WTC11 (cell line): ENCODE measurements at regions not wholly inside any gene's neighbourhood (a gene's known extent, or its start where the extent isn't known, plus 50 kb on each side); places are given as distances from the start of the nearest gene placed in this dataset.
A peak's percentile ranks its signal among the peaks of the same experiment; 100 is the strongest.

ENCODE experiments used
- ATAC-seq: fragments of 200-7000 bp; cut with Tn5 transposase; 2 replicates; pipeline ENCODE4 v1.10.0; 2021; ENCODE audit warnings: mild to moderate bottlenecking, moderate library complexity
- CTCF ChIA-PET: fragments of 300-600 bp; sonication (Branson Sonifier 250); formaldehyde crosslinking; loops from one replicate; lab custom pipeline; 2021; ENCODE audit warnings: antibody characterized with exemption; lab: Charles Lee
- POLR2A ChIA-PET: fragments of 350-600 bp; sonication (Branson Sonifier 250); formaldehyde crosslinking; loops from one replicate; lab custom pipeline; 2021; ENCODE audit warnings: antibody characterized with exemption; lab: Charles Lee
- DNase-seq: peaks from one replicate; pipeline ENCODE4 v3.0.0; 2021; ENCODE audit warnings: low spot score
- H3K27ac Mint-ChIP-seq: 2 replicates; pipeline ENCODE4 v1.8.0; 2021; ENCODE audit warnings: mixed read lengths
- H3K27me3 Mint-ChIP-seq: 2 replicates; pipeline ENCODE4 v1.8.0; 2021; ENCODE audit warnings: low read depth, mild to moderate bottlenecking, moderate library complexity, mixed read lengths
- H3K36me3 Mint-ChIP-seq: 2 replicates; pipeline ENCODE4 v1.8.0; 2021; ENCODE audit warnings: mixed read lengths
- H3K4me1 Mint-ChIP-seq: 2 replicates; pipeline ENCODE4 v1.8.0; 2022; ENCODE audit warnings: mixed read lengths
- H3K4me3 Mint-ChIP-seq: 2 replicates; pipeline ENCODE4 v1.8.0; 2021; ENCODE audit warnings: mild to moderate bottlenecking, moderate library complexity, mixed read lengths
- H3K9me3 Mint-ChIP-seq: 2 replicates; pipeline ENCODE4 v1.8.0; 2021; ENCODE audit warnings: mixed read lengths
- AR ChIP-seq: fragments of 250-450 bp; sonication (Bioruptor Pico); IDR thresholded peaks from 2 replicates; pipeline ENCODE4 v1.9.0; 2021; ENCODE audit warnings: mild to moderate bottlenecking
- CTCF ChIP-seq: fragments of 200-600 bp; IDR thresholded peaks from 2 replicates; pipeline ENCODE4 v1.8.0; 2022; ENCODE audit warnings: antibody characterized with exemption
- EMX1 ChIP-seq: fragments of 250-450 bp; sonication (Bioruptor Pico); IDR thresholded peaks from 2 replicates; pipeline ENCODE4 v1.8.0; 2021; ENCODE audit warnings: mild to moderate bottlenecking
- FOXP1 ChIP-seq: sonication (generic); formaldehyde crosslinking; IDR thresholded peaks from 2 replicates; pipeline ENCODE4 v1.8.0; 2022; ENCODE audit warnings: missing genetic modification reagents, mild to moderate bottlenecking, moderate library complexity, borderline replicate concordance
- HMGA2 ChIP-seq: fragments of 250-450 bp; sonication (Bioruptor Pico); IDR thresholded peaks from 2 replicates; pipeline ENCODE4 v1.4.0; 2021; ENCODE audit warnings: mild to moderate bottlenecking, moderate library complexity
- JAZF1 ChIP-seq: fragments of 250-450 bp; sonication (Bioruptor Pico); IDR thresholded peaks from 2 replicates; pipeline ENCODE4 v1.9.0; 2021; ENCODE audit warnings: moderate library complexity, mild to moderate bottlenecking, inconsistent platforms
- OVOL2 ChIP-seq: fragments of 250-450 bp; sonication (Bioruptor Pico); IDR thresholded peaks from 2 replicates; pipeline ENCODE4 v1.9.0; 2021; ENCODE audit warnings: mild to moderate bottlenecking, borderline replicate concordance
- SP1 ChIP-seq: sonication (generic); formaldehyde crosslinking; conservative IDR thresholded peaks from 2 replicates; pipeline ENCODE4 v1.8.1; 2022; ENCODE audit warnings: missing genetic modification reagents
- TCF7 ChIP-seq: sonication (generic); formaldehyde crosslinking; IDR thresholded peaks from 2 replicates; pipeline ENCODE4 v1.8.0; 2022; ENCODE audit warnings: mild to moderate bottlenecking, low read depth, missing genetic modification reagents, moderate library complexity
- TP53 ChIP-seq: sonication (generic); formaldehyde crosslinking; IDR thresholded peaks from 2 replicates; pipeline ENCODE4 v1.8.1; 2023; ENCODE audit warnings: mild to moderate bottlenecking, missing genetic modification reagents
- ZNF232 ChIP-seq: sonication (generic); formaldehyde crosslinking; IDR thresholded peaks from 2 replicates; pipeline ENCODE4 v1.8.0; 2022; ENCODE audit warnings: mild to moderate bottlenecking, missing genetic modification reagents
- ZNF396 ChIP-seq: fragments of 250-450 bp; sonication (Bioruptor Pico); IDR thresholded peaks from 2 replicates; pipeline ENCODE4 v1.8.0; 2021; ENCODE audit warnings: mild to moderate bottlenecking, moderate library complexity, borderline replicate concordance
- TF ChIP-seq, protein P1 (sequence below): sonication (generic); formaldehyde crosslinking; IDR thresholded peaks from 2 replicates; pipeline ENCODE4 v1.8.0; 2022; ENCODE audit warnings: missing genetic modification reagents
- TF ChIP-seq, protein P2 (sequence below): sonication (generic); formaldehyde crosslinking; IDR thresholded peaks from 2 replicates; pipeline ENCODE4 v1.8.0; 2022; ENCODE audit warnings: mild to moderate bottlenecking, missing genetic modification reagents

- TF ChIP-seq AR (no peak), OVOL2 (CRISPR knock-in tag) (no peak), ZNF232 (no peak), EMX1 (CRISPR knock-in tag) (no peak), SP1 (CRISPR knock-in tag) (no peak), ZNF396 (CRISPR knock-in tag) (no peak)
Measured at GRCh38 chr3:25895031-25895430, 105.1 kb downstream of the OXSM start (continued).

GRCh38 chr3:25895443-25895842 is 105.6 kb downstream of the OXSM start:
- Mint-ChIP-seq H3K27me3 (peaks cover 9% of the 10 kb centered on the region), H3K9me3 (peaks cover 4% of the 10 kb centered on the region), H3K4me3 (no peak overlapping the region), H3K36me3 (no peaks in the 10 kb centered on the region), H3K4me1 (peaks cover 13% of the 10 kb centered on the region), H3K27ac (no peak overlapping the region)
- ChIA-PET CTCF (interaction anchor here (1.3 kb wide), 2 partner anchors 9 to 38 kb away, joined by 4 to 5 read pairs; no protein-coding TSS in a partner anchor), POLR2A (no interaction called here)
- no peak for ATAC-seq
- DNase-seq = no peak
- TF ChIP-seq FOXP1 (CRISPR knock-in tag) (no peak), JAZF1 (CRISPR knock-in tag) (no peak)

DNA sequence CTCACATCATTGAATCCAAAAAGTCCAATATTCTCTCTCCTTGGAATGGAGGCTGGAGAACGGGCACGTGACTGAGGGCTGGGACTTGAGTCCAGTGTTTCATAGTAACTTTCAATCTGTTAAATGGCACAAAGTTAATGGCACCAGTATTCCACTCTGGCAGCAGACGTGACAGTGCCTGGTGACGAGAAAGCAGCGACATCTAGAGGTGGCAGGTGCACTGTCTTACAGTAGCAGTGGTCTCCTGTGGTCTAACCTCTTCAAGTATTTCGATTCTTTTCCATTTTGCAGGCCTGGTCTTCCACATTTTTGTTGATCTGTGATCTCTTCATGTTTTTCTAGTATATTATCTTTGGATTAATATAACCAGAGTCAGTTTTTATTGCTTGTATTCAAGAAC is 107.1 kb downstream of the OXSM start:
- ChIA-PET CTCF (no interaction called here), POLR2A (no interaction called here)
- peaks cover 13% of the 10 kb centered on the region for H3K4me1 Mint-ChIP-seq
- no peak overlapping the region for H3K27ac Mint-ChIP-seq
- peaks cover 10% of the 10 kb centered on the region for H3K27me3 Mint-ChIP-seq
- H3K9me3 Mint-ChIP-seq = peaks cover 4% of the 10 kb centered on the region
- peak; percentile 66 for DNase-seq
- H3K4me3 Mint-ChIP-seq = no peak overlapping the region
- H3K36me3 Mint-ChIP-seq = no peaks in the 10 kb centered on the region
- TF ChIP-seq, protein P1, sequence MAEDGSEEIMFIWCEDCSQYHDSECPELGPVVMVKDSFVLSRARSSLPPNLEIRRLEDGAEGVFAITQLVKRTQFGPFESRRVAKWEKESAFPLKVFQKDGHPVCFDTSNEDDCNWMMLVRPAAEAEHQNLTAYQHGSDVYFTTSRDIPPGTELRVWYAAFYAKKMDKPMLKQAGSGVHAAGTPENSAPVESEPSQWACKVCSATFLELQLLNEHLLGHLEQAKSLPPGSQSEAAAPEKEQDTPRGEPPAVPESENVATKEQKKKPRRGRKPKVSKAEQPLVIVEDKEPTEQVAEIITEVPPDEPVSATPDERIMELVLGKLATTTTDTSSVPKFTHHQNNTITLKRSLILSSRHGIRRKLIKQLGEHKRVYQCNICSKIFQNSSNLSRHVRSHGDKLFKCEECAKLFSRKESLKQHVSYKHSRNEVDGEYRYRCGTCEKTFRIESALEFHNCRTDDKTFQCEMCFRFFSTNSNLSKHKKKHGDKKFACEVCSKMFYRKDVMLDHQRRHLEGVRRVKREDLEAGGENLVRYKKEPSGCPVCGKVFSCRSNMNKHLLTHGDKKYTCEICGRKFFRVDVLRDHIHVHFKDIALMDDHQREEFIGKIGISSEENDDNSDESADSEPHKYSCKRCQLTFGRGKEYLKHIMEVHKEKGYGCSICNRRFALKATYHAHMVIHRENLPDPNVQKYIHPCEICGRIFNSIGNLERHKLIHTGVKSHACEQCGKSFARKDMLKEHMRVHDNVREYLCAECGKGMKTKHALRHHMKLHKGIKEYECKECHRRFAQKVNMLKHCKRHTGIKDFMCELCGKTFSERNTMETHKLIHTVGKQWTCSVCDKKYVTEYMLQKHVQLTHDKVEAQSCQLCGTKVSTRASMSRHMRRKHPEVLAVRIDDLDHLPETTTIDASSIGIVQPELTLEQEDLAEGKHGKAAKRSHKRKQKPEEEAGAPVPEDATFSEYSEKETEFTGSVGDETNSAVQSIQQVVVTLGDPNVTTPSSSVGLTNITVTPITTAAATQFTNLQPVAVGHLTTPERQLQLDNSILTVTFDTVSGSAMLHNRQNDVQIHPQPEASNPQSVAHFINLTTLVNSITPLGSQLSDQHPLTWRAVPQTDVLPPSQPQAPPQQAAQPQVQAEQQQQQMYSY (CRISPR knock-in tag) = no peak
- TF ChIP-seq FOXP1 (CRISPR knock-in tag) = no peak
- TF ChIP-seq, protein P2, sequence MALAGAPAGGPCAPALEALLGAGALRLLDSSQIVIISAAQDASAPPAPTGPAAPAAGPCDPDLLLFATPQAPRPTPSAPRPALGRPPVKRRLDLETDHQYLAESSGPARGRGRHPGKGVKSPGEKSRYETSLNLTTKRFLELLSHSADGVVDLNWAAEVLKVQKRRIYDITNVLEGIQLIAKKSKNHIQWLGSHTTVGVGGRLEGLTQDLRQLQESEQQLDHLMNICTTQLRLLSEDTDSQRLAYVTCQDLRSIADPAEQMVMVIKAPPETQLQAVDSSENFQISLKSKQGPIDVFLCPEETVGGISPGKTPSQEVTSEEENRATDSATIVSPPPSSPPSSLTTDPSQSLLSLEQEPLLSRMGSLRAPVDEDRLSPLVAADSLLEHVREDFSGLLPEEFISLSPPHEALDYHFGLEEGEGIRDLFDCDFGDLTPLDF (CRISPR knock-in tag) = no peak
- TF ChIP-seq HMGA2 (CRISPR knock-in tag) = no peak
- TF ChIP-seq TP53 = no peak
- peak; percentile 48; the same call in 1 of the 2 replicates for TF ChIP-seq CTCF
- TF ChIP-seq TCF7 (CRISPR knock-in tag) = no peak
- ATAC-seq = peak; percentile 95
